ENCODE measurements at regions not wholly inside any gene's neighbourhood (a gene's known extent, or its start where the extent isn't known, plus 50 kb on each side); places are given as distances from the start of the nearest gene placed in this dataset.

- no peak for DNase-seq
Measured at GRCh38 chr1:226816576-226816975, 53.8 kb upstream of the PSEN2 start.

DNA sequence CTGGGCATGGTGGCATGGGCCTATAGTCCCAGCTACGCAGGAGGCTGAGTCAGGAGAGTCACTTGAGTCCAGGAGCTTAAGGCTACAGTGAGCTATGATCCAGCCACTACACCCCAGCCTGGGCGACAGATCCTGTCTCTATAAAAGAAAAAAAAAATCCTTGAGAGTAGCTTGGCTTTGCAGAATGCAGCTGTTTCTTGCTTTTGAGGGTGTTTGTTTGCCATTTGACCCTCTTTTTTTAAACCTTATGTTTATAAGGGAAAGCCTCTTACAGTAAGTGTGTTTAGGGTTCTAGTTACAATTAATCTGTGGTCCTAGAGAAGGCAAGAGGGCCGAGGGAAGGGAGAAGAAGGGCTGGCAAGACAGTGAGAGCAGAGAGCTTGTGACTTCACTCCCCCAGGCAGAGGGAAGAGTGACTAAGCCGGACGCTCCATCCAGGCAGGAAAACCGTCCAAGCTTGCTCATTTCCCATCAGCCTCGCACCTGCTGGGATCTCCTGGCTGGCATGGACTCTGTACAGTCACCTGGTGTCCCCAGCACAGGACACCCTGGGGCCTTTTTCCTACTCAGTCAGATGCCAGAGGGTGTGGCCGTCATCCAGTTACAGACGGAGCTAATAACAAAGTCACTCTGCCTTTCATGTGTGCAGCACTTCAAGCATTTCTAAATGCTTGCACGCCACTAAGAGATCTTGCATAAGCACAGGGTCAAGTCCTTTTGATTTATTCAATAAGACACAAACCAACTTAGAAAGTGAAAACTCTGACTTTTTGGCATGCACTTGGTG, 55.5 kb upstream of the PSEN2 start:
- DNase-seq = peak in 20 of 56 donors; percentile 9 to 67 (median 30)

- DNase-seq = no peak
Measured at GRCh38 chr1:226813671-226814591, 56.5 kb upstream of the PSEN2 start.

DNA sequence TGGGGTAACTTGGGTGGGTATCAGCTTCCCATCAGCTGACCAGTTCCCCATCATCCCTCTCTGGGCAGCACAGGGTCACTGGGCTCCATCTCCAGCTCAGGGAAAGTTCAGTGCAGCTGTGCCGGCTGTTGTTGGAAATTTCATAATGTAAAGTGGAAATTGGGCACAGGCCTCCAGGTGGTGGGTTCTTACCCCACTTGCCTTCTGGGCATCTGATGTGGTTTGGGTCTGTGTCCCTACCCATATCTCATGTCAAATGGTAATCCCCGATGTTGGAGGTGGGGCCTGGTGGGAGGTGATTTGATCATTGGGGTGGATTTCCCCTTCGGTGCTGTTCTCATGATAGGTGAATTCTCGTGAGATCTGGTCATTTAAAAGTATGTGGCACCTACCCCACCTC, 59.7 kb upstream of the PSEN2 start:
- no peak for DNase-seq

DNA sequence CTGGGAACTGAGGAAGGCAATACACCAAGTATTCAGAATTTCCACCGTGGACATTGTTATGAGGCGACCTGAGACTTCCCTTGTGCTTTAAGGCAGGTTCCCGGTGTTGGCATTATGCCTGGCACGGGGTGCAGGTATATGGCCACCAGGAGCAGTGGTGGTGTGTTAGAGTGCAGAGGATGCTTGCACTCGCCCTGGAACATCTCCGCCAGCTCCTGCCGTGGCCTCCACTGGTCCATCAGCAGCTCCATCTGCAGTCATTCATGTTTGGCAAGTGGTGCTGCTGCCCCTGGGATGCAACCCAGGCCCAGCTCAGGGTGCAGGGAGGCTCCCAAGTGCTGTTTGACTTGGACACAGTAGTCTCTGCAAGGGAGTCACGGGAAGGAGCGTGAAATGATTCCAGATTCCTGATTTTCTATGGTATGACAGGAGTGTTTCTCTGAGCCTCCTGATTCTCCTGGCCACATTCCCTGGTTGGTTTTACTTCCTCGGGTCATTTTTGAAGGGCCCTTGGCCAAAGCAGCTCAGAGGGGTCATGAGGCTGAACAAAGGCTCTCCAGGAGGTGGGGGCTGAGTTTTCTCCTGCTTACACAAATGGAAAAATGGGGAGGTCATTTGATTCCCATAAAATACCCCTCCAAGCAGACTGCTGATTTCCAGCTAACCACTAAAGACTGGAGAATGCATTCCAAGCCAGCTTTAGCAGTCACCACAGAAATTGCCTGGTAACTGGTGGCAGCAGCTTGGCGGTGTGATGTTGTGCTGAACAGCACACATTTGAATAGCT, 60.4 kb upstream of the PSEN2 start:
- DNase-seq = peak in 33 of 56 donors; percentile 20 to 90 (median 56)

DNA sequence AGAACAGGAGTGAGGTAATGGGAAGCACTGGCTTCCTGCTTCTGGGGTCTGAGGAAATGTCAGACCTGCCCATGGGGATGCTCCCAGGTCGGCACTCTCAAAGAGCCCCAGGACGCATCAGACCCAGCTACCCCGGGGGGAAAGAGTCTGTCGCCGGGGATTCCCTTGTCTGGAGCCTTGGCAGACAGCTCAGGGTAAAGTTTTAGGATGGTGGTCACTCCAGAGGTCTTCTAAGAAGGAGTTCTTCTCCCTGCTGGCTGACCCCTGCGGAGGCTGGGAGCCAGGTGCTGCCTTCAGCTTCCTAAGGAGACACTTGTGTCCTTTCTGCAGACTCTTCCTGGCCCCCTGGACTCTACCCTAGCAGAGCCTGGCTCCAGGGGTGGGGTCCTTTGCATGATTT, 61.9 kb upstream of the PSEN2 start:
- no peak for DNase-seq

DNA sequence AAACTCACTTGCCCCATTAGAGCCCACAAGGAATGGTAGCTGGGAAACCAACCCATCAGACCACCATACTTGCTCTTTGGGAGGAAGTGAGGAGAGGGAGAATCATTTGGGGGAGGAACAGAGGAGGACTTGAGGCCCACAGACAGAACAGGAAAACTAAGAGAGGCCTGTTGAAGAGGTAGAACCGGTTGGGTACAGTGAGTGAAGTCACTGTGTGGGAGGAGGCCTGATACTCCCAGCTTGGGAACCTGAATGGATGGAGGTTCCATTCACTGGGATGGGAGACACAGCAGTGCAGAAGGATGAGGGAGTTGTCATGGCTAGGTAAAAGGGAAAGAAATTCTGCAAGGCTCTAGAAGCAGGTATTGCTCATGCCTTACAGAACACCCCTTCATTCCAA, 63.4 kb upstream of the PSEN2 start:
- DNase-seq = no peak

- DNase-seq = peak in 2 of 56 donors; percentile 15 to 17
Measured at GRCh38 chr1:226804907-226805759, 65.3 kb upstream of the PSEN2 start.

DNA sequence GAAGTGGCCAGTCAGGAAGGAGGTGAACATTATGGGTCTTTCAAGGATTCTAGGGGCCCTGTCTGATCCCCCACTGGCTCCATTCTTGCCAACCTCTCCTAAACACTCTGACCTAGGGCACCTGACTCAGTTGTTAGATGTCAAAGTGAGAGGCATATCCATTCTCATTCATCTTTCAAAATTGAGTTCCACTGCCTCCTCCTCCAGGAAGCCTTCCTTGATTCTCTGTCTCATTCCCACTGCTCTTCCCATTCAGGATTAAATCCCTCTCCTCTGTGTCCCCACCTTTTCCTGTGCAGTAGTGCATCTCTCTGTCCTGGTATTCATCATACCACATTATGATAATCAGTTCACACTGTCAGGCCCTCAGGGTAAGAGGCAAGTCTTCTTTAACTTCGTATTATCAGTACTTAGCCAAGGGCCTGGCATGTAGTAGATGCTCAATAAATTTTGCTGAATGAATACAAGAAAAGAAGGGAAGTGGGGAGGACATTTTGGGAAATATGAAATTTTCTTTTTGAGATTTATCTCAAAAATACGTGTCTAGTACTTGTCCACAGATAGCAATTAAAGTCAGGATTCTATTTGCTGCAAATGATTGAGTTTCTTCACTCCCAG, 61.8 kb upstream of the ITPKB start:
- DNase-seq = no peak

GRCh38 chr1:226799634-226800281, 60.7 kb upstream of the ITPKB start:
- no peak for DNase-seq

DNA sequence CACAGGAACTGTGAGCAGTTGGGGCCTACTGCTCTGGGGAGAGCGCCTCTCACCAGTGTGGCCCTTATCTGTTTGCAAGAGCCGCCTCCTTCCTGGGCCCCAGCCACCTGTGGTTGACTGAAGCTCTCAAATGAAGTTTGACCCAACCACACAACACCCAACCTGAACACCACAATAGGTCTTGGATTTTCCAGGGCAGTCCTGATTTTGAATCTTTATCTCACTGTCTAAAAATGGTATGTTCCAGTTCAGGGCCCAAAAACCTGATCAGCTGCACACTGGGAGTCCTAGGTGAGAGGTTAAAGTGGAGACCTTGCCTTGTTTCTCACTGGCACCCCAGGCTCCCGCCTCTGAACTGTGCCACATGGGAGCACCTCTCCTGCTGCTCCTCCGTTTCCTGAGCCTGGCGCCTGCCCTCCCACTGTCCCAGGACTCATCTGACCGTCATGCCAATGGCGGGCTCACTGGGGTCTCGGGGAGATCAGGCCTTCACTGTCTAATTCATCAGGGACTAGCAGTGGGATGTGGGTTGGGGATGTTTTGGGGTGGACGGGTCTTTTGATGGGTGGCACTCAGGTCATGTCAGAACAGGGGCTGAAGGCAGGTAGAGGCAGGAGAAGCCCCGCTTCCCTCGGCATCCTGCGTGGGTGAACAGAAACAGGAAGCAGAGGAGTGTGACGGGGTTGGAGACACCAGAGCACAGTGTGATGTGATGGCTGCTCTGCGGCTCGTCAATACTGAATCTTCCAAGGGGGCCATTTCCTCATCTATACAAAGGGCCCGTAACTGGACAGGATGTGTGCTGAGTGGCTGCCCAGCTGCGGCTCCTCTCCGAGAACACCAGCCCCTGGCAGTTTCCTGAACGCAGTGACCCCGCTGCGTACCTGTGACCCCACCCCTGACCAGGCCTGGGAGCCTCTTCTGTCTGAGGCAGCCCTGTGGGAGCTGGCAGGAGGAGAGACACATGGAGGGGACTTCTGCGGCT, 59.6 kb upstream of the ITPKB start:
- DNase-seq = no peak

DNA sequence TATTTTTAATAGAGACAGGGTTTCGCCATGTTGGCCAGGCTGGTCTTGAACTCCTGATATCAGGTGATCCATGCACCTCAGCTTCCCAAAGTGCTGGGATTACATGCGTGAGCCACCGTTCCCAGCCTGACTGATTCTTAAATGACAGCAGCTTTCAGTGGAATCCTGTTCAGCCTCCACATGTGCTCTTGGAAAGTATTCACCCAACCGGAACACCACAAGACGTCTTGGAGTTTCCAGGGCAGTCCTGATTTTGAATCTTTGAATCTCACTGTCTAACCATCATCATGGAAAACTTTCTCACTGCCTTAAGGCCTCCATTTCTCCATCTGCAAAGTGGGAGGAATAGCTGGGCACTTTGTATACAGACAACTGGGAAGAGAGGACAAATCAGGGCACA, 58.1 kb upstream of the ITPKB start:
- no peak for DNase-seq

- no peak for DNase-seq
Measured at GRCh38 chr1:226793620-226794276, 54.7 kb upstream of the ITPKB start.

DNA sequence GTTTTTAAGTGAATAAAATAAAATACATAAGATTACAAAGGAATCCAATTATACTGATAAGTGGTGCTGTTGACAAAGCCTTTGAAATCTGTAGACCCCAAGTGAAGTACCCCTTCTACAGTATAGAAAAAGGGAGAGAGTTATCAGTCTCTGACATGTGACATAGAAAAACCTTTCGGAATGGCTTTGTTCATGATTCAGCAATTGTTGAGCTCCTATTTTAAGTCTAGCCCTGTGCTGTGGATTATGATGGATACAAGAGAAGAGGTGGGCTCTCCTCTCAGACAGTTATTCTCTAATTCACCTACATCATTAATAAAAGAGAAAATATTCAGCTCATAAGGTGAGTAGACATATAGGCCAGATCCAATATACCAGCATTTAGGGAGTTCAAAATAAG, 53.3 kb upstream of the ITPKB start:
- no peak for DNase-seq

GRCh38 chr1:226790545-226791181, 51.6 kb upstream of the ITPKB start:
- DNase-seq = no peak

DNA sequence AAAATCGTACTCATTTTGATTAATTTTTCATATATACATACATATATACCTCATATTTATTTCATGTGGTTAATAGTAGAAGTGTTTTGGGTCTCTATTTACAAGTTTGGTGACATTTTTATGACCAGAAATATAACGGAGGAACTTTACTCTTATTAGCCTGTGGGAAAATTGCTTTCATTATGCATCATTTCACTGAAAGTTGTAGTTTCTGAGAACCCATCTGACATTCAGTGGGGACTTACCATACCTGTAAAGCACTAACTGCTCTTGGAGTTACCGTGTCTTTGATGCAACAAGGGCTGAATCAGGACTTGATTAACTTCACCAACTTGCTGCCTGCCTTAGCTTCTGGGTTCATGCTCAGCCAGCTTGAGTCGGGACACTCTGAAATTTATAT, 49.9 kb upstream of the ITPKB start:
- no peak for DNase-seq

All from amygdala (tissue), 56 donors.